Upper lobe of right lung (tissue), 1 donor: ENCODE measurements at regions not wholly inside any gene's neighbourhood (a gene's known extent, or its start where the extent isn't known, plus 50 kb on each side); places are given as distances from the start of the nearest gene placed in this dataset.
"Not testable (repeated sequence)": the region's sequence is repeated elsewhere in the genome, so short reads cannot be mapped to it uniquely, and the experiment has no call there.

Experiments
- ATAC-seq: fragments of 200-7000 bp; cut with Tn5 transposase; one replicate; pipeline ENCODE4 v1.9.1; 2020; ENCODE audit warnings: mild to moderate bottlenecking, moderate library complexity
- DNase-seq: peaks from one replicate; pipeline ENCODE4 v3.0.0-alpha.2; 2020
- H3K27ac ChIP-seq: fragments of 200-600 bp; one replicate; pipeline ENCODE4 v1.8.0; 2022
- H3K27me3 ChIP-seq: fragments of 200-600 bp; one replicate; pipeline ENCODE4 v1.8.0; 2022; ENCODE audit warnings: mild to moderate bottlenecking
- H3K36me3 ChIP-seq: fragments of 200-600 bp; one replicate; pipeline ENCODE4 v1.8.0; 2022
- H3K4me1 ChIP-seq: fragments of 200-600 bp; one replicate; pipeline ENCODE4 v1.8.0; 2022
- H3K4me3 ChIP-seq: fragments of 200-600 bp; one replicate; pipeline ENCODE4 v1.8.0; 2022; ENCODE audit warnings: mild to moderate bottlenecking
- H3K9me3 ChIP-seq: fragments of 200-600 bp; one replicate; pipeline ENCODE4 v1.8.0; 2022
- intact Hi-C: fragments of 100-400 bp; cut with DNase I; formaldehyde crosslinking; loops from one replicate; pipeline ENCODE4 v1.11.0; 2022
- TF ChIP-seq, protein P1 (sequence below): fragments of 200-600 bp; IDR thresholded peaks from one replicate; pipeline ENCODE4 v1.8.0; 2022; ENCODE audit warnings: antibody characterized with exemption
- donor health status: DM: no; HTN: yes; CAD: no; lungs with severe emphysema.

DNA sequence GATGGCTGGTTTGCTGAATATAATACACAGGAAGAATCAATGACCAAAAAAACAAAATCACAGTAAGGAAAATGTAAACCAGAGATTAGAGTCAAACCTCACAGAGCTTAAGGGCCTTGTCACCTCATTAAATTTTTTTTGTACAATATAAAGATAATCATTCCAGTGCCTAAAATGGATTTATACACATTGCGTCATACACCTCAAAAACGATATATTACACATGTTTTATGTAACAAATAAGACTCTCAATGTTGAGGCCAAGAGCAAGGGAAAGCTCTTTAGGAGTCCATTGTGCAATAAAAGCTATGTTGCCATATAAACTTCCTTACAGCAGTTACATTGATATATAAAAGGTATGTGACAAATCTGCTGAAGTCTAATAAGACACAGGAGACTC, 856.7 kb upstream of the SLITRK1 start:
- no peak overlapping the region for H3K27ac ChIP-seq
- no peaks in the 10 kb centered on the region for H3K36me3 ChIP-seq
- DNase-seq: no peak
- no peak for ATAC-seq
- H3K27me3 ChIP-seq: no peaks in the 10 kb centered on the region
- TF ChIP-seq, protein P1, sequence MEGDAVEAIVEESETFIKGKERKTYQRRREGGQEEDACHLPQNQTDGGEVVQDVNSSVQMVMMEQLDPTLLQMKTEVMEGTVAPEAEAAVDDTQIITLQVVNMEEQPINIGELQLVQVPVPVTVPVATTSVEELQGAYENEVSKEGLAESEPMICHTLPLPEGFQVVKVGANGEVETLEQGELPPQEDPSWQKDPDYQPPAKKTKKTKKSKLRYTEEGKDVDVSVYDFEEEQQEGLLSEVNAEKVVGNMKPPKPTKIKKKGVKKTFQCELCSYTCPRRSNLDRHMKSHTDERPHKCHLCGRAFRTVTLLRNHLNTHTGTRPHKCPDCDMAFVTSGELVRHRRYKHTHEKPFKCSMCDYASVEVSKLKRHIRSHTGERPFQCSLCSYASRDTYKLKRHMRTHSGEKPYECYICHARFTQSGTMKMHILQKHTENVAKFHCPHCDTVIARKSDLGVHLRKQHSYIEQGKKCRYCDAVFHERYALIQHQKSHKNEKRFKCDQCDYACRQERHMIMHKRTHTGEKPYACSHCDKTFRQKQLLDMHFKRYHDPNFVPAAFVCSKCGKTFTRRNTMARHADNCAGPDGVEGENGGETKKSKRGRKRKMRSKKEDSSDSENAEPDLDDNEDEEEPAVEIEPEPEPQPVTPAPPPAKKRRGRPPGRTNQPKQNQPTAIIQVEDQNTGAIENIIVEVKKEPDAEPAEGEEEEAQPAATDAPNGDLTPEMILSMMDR: no peak
- no peaks in the 10 kb centered on the region for H3K9me3 ChIP-seq
- intact Hi-C loops: no loop called here
- no peak overlapping the region for H3K4me3 ChIP-seq
- no peaks in the 10 kb centered on the region for H3K4me1 ChIP-seq

DNA sequence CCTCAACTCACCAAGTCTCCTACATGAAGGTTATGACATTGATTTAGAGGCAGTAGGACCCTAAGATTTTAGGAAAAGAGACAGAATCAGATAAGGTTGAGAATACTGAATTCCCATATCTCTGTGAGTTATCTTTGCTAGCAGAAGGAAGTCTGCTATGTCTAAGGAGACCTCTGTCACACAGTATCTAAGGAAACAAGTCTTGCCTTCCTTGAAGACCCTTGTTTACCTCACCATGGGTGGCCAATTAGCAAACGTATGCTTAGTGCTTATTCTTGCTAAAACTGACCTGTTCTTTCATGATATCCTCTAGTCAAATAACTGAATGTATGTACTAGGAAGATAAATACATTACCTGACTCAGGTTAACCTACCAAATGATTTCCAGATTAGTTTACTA, 855.4 kb upstream of the SLITRK1 start:
- H3K36me3 ChIP-seq: no peaks in the 10 kb centered on the region
- intact Hi-C loops: no loop called here
- no peak for ATAC-seq
- no peak overlapping the region for H3K27ac ChIP-seq
- no peaks in the 10 kb centered on the region for H3K4me1 ChIP-seq
- TF ChIP-seq, protein P1: no peak
- no peaks in the 10 kb centered on the region for H3K27me3 ChIP-seq
- no peak overlapping the region for H3K4me3 ChIP-seq
- DNase-seq: no peak
- H3K9me3 ChIP-seq: no peaks in the 10 kb centered on the region

DNA sequence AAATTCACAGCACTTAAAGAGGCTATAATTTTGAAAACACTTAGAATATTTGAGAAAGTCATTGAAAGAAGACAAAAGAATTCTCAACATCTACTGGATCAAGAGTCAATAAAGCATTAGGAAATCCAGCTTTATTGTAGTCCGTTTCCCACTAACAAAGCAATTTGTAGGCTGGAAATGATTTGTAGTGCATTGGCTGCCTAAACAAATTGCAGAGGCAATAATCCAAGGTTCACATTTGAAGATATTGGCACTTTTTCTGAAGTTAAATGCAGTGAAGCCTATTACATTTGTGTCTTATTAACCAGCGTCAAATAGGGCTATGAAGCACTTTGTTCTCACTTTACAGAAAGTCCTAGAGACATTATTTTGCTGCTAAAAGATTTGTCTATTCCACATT, 848.1 kb upstream of the SLITRK1 start:
- Histone ChIP-seq H3K27me3 (no peaks in the 10 kb centered on the region), H3K9me3 (no peaks in the 10 kb centered on the region), H3K4me3 (no peak overlapping the region), H3K27ac (no peak overlapping the region), H3K36me3 (no peaks in the 10 kb centered on the region), H3K4me1 (no peaks in the 10 kb centered on the region)
- DNase-seq (no peak), ATAC-seq (no peak)
- TF ChIP-seq, protein P1: no peak
- intact Hi-C loops: no loop called here

DNA sequence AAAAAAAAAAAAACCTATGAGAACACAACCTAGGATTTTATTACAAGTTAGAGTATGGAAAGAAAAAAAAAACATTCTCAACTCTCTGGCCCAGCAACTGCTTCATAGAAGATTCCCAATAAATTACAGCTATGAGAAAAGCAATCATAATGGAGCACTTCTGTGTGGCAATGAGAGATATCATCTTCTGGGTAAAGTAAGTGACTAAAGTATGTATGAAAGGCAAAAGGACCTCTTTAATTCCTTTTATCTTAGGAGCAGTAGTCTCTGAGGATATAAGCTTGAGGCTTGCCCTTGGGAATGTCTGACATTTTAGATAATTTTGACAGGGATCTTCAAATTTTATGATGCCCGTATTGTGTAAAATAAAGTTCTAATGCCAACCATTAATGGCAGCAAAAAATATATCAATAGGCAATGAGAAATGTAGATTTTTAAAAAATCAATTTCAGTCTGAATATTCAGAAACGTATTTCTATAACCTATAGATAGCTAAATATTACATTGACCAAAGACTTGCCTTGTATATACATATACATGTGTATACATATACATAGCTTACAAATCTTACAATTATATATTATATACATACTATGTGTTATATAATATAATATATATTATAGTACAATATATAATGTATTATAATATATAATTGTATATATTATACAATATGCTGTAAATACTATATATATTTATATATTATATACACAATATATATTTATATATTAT, 823.9 kb upstream of the SLITRK1 start:
- Histone ChIP-seq H3K9me3 (no peaks in the 10 kb centered on the region), H3K36me3 (no peaks in the 10 kb centered on the region), H3K27ac (no peak overlapping the region), H3K4me3 (no peak overlapping the region), H3K4me1 (no peaks in the 10 kb centered on the region), H3K27me3 (no peaks in the 10 kb centered on the region)
- intact Hi-C loops: no loop called here
- TF ChIP-seq, protein P1: no peak
- ATAC-seq (no peak), DNase-seq (no peak)

- Histone ChIP-seq H3K27ac (no peak overlapping the region), H3K27me3 (no peaks in the 10 kb centered on the region), H3K36me3 (no peaks in the 10 kb centered on the region), H3K4me1 (no peaks in the 10 kb centered on the region), H3K9me3 (no peaks in the 10 kb centered on the region), H3K4me3 (no peak overlapping the region)
- no peak for ATAC-seq
- DNase-seq: no peak
- TF ChIP-seq, protein P1: no peak
- intact Hi-C loops: no loop called here
These were observed 819.9 kb upstream of the SLITRK1 start for GRCh38 chr13:84702174-84702573.

GRCh38 chr13:84697591-84697990, 815.3 kb upstream of the SLITRK1 start:
- ATAC-seq, DNase-seq, H3K4me1 ChIP-seq, intact Hi-C loops, H3K9me3 ChIP-seq, H3K27ac ChIP-seq, H3K4me3 ChIP-seq, H3K27me3 ChIP-seq, H3K36me3 ChIP-seq: not testable (repeated sequence)
